ENCODE measurements at regions not wholly inside any gene's neighbourhood (a gene's known extent, or its start where the extent isn't known, plus 50 kb on each side); places are given as distances from the start of the nearest gene placed in this dataset.

- Mint-ChIP-seq H3K4me3 (no peak overlapping the region), H3K27me3 (no peaks in the 10 kb centered on the region), H3K27ac (peak overlapping the region; percentile 34), H3K4me1 (peaks cover 29% of the 10 kb centered on the region), H3K9me3 (ENCODE audit: insufficient read depth) (no peaks in the 10 kb centered on the region)
- Histone ChIP-seq H2AFZ (ENCODE audit: insufficient read depth, low read depth, low read length, poor library complexity, severe bottlenecking) (no peak overlapping the region), H3K36me3 (replicated peaks in 1 of 2; ENCODE audit: control extremely low read depth in 1 of 2, control insufficient read depth in 1 of 2, extremely low read depth in 1 of 2, insufficient read depth in 2 of 2, low read length in 1 of 2) (no peaks in the 10 kb centered on the region), H3K9me3 (ENCODE audit: control extremely low read depth in 1 of 3, control insufficient read depth in 2 of 3, insufficient read depth in 1 of 3, low read length in 2 of 3) (no peaks in the 10 kb centered on the region), H4K20me1 (ENCODE audit: control insufficient read depth, insufficient read depth, low read length, poor library complexity, severe bottlenecking) (no peaks in the 10 kb centered on the region), H3K27ac (ENCODE audit: low read length in 2 of 2) (no peak overlapping the region), H3K27me3 (replicated peaks in 1 of 4; ENCODE audit: control extremely low read depth in 1 of 4, control insufficient read depth in 3 of 4, insufficient read depth in 4 of 4, low read length in 3 of 4) (no peaks in the 10 kb centered on the region), H3K79me2 (ENCODE audit: control insufficient read depth, insufficient read depth, low read length) (no peaks in the 10 kb centered on the region), H3K4me1 (ENCODE audit: control insufficient read depth in 2 of 2, insufficient read depth in 2 of 2, low read length in 2 of 2) (peaks cover 15 to 20% of the 10 kb centered on the region in 2 donors), H3K4me2 (replicated peaks; ENCODE audit: low read depth, low read length, poor library complexity, severe bottlenecking) (no peak overlapping the region), H3K4me3 (ENCODE audit: control extremely low read depth in 1 of 5, extremely low read depth in 1 of 5, insufficient read depth in 1 of 5, low read depth in 2 of 5, low read length in 4 of 5) (no peak overlapping the region), H3K9ac (ENCODE audit: low read length) (no peak overlapping the region)
- ChIA-PET POLR2A (no interaction called here), CTCF (interaction anchor here (1.4 to 5.5 kb wide), 3 partner anchors 15 to 536 kb away, joined by 3 to 25 read pairs (median 4); no protein-coding TSS in a partner anchor)
- ATAC-seq (ENCODE audit: low read depth), result peak; percentile 62
- intact Hi-C loops (cut with micrococcal nuclease), result no loop called here
- peak; percentile 20 for DNase-seq
- TF ChIP-seq CTCF (IDR thresholded peaks at IDR 0.05), result no peak
- no peak for TF ChIP-seq EZH2 (IDR thresholded peaks at IDR 0.05; ENCODE audit: borderline replicate concordance, insufficient read depth, low read depth, low read length, poor library complexity, severe bottlenecking)
- 100% methylated on average over 1 of the region's 2 CpGs for WGBS (ENCODE audit: insufficient coverage)
Observed at GRCh38 chr10:62620491-62620890, 184.0 kb upstream of the ADO start.

- no peak for DNase-seq
- no peaks in the 10 kb centered on the region for H3K9me3 ChIP-seq (ENCODE audit: control extremely low read depth in 1 of 3, control insufficient read depth in 2 of 3, insufficient read depth in 1 of 3, low read length in 2 of 3)
- no peaks in the 10 kb centered on the region for H4K20me1 ChIP-seq (ENCODE audit: control insufficient read depth, insufficient read depth, low read length, poor library complexity, severe bottlenecking)
- Mint-ChIP-seq H3K9me3 (ENCODE audit: insufficient read depth) (no peaks in the 10 kb centered on the region), H3K4me3 (no peak overlapping the region), H3K4me1 (peaks cover 38% of the 10 kb centered on the region), H3K27me3 (no peaks in the 10 kb centered on the region), H3K27ac (no peak overlapping the region)
- no peaks in the 10 kb centered on the region for H3K79me2 ChIP-seq (ENCODE audit: control insufficient read depth, insufficient read depth, low read length)
- no peak overlapping the region for H3K4me3 ChIP-seq (ENCODE audit: control extremely low read depth in 1 of 5, extremely low read depth in 1 of 5, insufficient read depth in 1 of 5, low read depth in 2 of 5, low read length in 4 of 5)
- no peak overlapping the region for H3K27ac ChIP-seq (ENCODE audit: low read length in 2 of 2)
- no peaks in the 10 kb centered on the region for H3K27me3 ChIP-seq (replicated peaks in 1 of 4; ENCODE audit: control extremely low read depth in 1 of 4, control insufficient read depth in 3 of 4, insufficient read depth in 4 of 4, low read length in 3 of 4)
- intact Hi-C loops (cut with micrococcal nuclease), result no loop called here
- ATAC-seq (ENCODE audit: low read depth), result no peak
- peaks cover 21 to 33% of the 10 kb centered on the region in 2 donors for H3K4me1 ChIP-seq (ENCODE audit: control insufficient read depth in 2 of 2, insufficient read depth in 2 of 2, low read length in 2 of 2)
- 86% methylated on average over 6 of the region's 7 CpGs for WGBS (ENCODE audit: insufficient coverage)
- no peak overlapping the region for H2AFZ ChIP-seq (ENCODE audit: insufficient read depth, low read depth, low read length, poor library complexity, severe bottlenecking)
- H3K9ac ChIP-seq (ENCODE audit: low read length), result no peak overlapping the region
- ChIA-PET CTCF (interaction anchor here (1.0 to 5.5 kb wide), 4 partner anchors 11 to 195 kb away, joined by 3 to 25 read pairs (median 4); no protein-coding TSS in a partner anchor), POLR2A (no interaction called here)
- no peak for TF ChIP-seq CTCF (IDR thresholded peaks at IDR 0.05)
- no peak for TF ChIP-seq EZH2 (IDR thresholded peaks at IDR 0.05; ENCODE audit: borderline replicate concordance, insufficient read depth, low read depth, low read length, poor library complexity, severe bottlenecking)
- no peak overlapping the region for H3K4me2 ChIP-seq (replicated peaks; ENCODE audit: low read depth, low read length, poor library complexity, severe bottlenecking)
- no peaks in the 10 kb centered on the region for H3K36me3 ChIP-seq (replicated peaks in 1 of 2; ENCODE audit: control extremely low read depth in 1 of 2, control insufficient read depth in 1 of 2, extremely low read depth in 1 of 2, insufficient read depth in 2 of 2, low read length in 1 of 2)
Observed at GRCh38 chr10:62623223-62623622, 181.3 kb upstream of the ADO start.
